NCI-H524 treated with DMSO at 0.1 percent for 48 hours (cell line): ENCODE measurements at regions not wholly inside any gene's neighbourhood (a gene's known extent, or its start where the extent isn't known, plus 50 kb on each side); places are given as distances from the start of the nearest gene placed in this dataset.
"Not testable (repeated sequence)": the region's sequence is repeated elsewhere in the genome, so short reads cannot be mapped to it uniquely, and the experiment has no call there.

Source experiments
- DNase-seq: peaks from one replicate; lab custom pipeline; 2025; lab: John Stamatoyannopoulos, UW

GRCh38 chr2:163081754-163082153 is 243.2 kb upstream of the KCNH7 start:
- DNase-seq, result no peak

GRCh38 chr2:163077241-163077640 is 238.7 kb upstream of the KCNH7 start:
- no peak for DNase-seq

GRCh38 chr2:163066085-163066484 is 227.5 kb upstream of the KCNH7 start:
- no peak for DNase-seq

- DNase-seq, result no peak
Measured at GRCh38 chr2:163062524-163062923, 224.0 kb upstream of the KCNH7 start.

GRCh38 chr2:163046615-163047014 is 208.0 kb upstream of the KCNH7 start:
- DNase-seq, result no peak

GRCh38 chr2:163045830-163046229 is 207.3 kb upstream of the KCNH7 start:
- DNase-seq, result no peak

- DNase-seq, result peak; percentile 15
Measured at GRCh38 chr2:163044114-163044513, 205.5 kb upstream of the KCNH7 start.

GRCh38 chr2:163043201-163043600 is 204.6 kb upstream of the KCNH7 start:
- no peak for DNase-seq

- DNase-seq, result no peak
Measured at GRCh38 chr2:163039266-163039665, 200.7 kb upstream of the KCNH7 start.

GRCh38 chr2:163028807-163029206 is 190.2 kb upstream of the KCNH7 start:
- DNase-seq, result no peak

GRCh38 chr2:163026136-163026775 is 187.7 kb upstream of the KCNH7 start:
- DNase-seq, result not testable (repeated sequence)

GRCh38 chr2:163016882-163017281 is 178.3 kb upstream of the KCNH7 start:
- DNase-seq, result not testable (repeated sequence)

- DNase-seq, result no peak
Measured at GRCh38 chr2:163011000-163011399, 172.4 kb upstream of the KCNH7 start.

GRCh38 chr2:163008642-163009041 is 170.1 kb upstream of the KCNH7 start:
- DNase-seq, result no peak

- DNase-seq, result no peak
Measured at GRCh38 chr2:162994718-162995117, 156.2 kb upstream of the KCNH7 start.

GRCh38 chr2:162992828-162993227 is 154.3 kb upstream of the KCNH7 start:
- DNase-seq, result no peak

GRCh38 chr2:162989507-162989906 is 150.9 kb upstream of the KCNH7 start:
- no peak for DNase-seq

- DNase-seq, result no peak
Measured at GRCh38 chr2:162974771-162975170, 136.2 kb upstream of the KCNH7 start.

- DNase-seq, result no peak
Measured at GRCh38 chr2:162972383-162972782, 133.8 kb upstream of the KCNH7 start.

GRCh38 chr2:162968306-162968705 is 129.7 kb upstream of the KCNH7 start:
- no peak for DNase-seq

- DNase-seq, result no peak
Measured at GRCh38 chr2:162967811-162968210, 129.2 kb upstream of the KCNH7 start.

- no peak for DNase-seq
Measured at GRCh38 chr2:162967147-162967546, 128.6 kb upstream of the KCNH7 start.

GRCh38 chr2:162965191-162965590 is 126.6 kb upstream of the KCNH7 start:
- DNase-seq, result no peak

- DNase-seq, result no peak
Measured at GRCh38 chr2:162964513-162964912, 125.9 kb upstream of the KCNH7 start.
